ENCODE measurements at regions not wholly inside any gene's neighbourhood (a gene's known extent, or its start where the extent isn't known, plus 50 kb on each side); places are given as distances from the start of the nearest gene placed in this dataset.

- ChIA-PET POLR2A (no interaction called here), RAD21 (ENCODE audit: low non-redundant PET in 1 of 2, low total read pairs in 2 of 2, uncharacterized antibody in 2 of 2, unreplicated experiment in 2 of 2) (no interaction called here), CTCF (no interaction called here)
- no peaks in the 10 kb centered on the region for H3K27me3 ChIP-seq (ENCODE audit: insufficient read depth, low read length)
- no TSS peak for BruUV-seq (replicated peaks)
- DNase-seq (ENCODE audit: low read depth, low spot score) = no peak
- H3K4me1 ChIP-seq (ENCODE audit: control insufficient read depth in 1 of 2, insufficient read depth in 2 of 2, low read length in 2 of 2) = no peaks in the 10 kb centered on the region
- H3K36me3 ChIP-seq (ENCODE audit: control insufficient read depth in 1 of 2, insufficient read depth in 2 of 2, low read length in 2 of 2) = no peaks in the 10 kb centered on the region
- intact Hi-C loops (cut with micrococcal nuclease) = no loop called here
- no peaks in the 10 kb centered on the region for H4K20me1 ChIP-seq (ENCODE audit: insufficient read depth)
- no peak for ATAC-seq
- no peak overlapping the region for H2AFZ ChIP-seq (ENCODE audit: low read depth, low read length, poor library complexity, severe bottlenecking)
- H3K4me2 ChIP-seq (ENCODE audit: low read length) = no peak overlapping the region
- H3K9ac ChIP-seq (ENCODE audit: low read length) = no peak overlapping the region
- no peaks in the 10 kb centered on the region for H3K79me2 ChIP-seq (ENCODE audit: insufficient read depth, low read length)
- H3K27ac ChIP-seq (ENCODE audit: low read depth, low read length) = no peak overlapping the region
- no peak overlapping the region for H3K4me3 ChIP-seq (replicated peaks in 1 of 2; ENCODE audit: low read depth in 1 of 2, low read length in 2 of 2)
- TF ChIP-seq RAD21 (IDR thresholded peaks at IDR 0.05; ENCODE audit: low read depth) (no peak), SRF (IDR thresholded peaks at IDR 0.05; ENCODE audit: low read depth) (no peak), YY1 (IDR thresholded peaks at IDR 0.05; ENCODE audit: extremely low read depth, insufficient replicate concordance, low read depth, low read length) (no peak), SIN3A (IDR thresholded peaks at IDR 0.05; ENCODE audit: low read depth) (no peak), REST (IDR thresholded peaks at IDR 0.05; ENCODE audit: low read depth) (no peak), ATF3 (IDR thresholded peaks at IDR 0.05) (no peak), TCF7L2 (IDR thresholded peaks at IDR 0.05; ENCODE audit: borderline replicate concordance, extremely low read depth, insufficient read depth, insufficient read length) (no peak), EZH2phosphoT487 (IDR thresholded peaks at IDR 0.05; ENCODE audit: borderline replicate concordance) (no peak), POLR2A (IDR thresholded peaks at IDR 0.05; ENCODE audit: borderline replicate concordance, extremely low read depth, insufficient read depth, insufficient read length) (no peak), ZNF274 (IDR thresholded peaks at IDR 0.05; ENCODE audit: low read depth, low read length) (no peak), EGR1 (IDR thresholded peaks at IDR 0.05; ENCODE audit: low read depth) (no peak), CTCF (IDR thresholded peaks at IDR 0.05 in 2 of 3, conservative IDR thresholded peaks at IDR 0.05 in 1 of 3; ENCODE audit: borderline replicate concordance in 1 of 3, insufficient read depth in 1 of 3, low read depth in 2 of 3, low read length in 2 of 3) (no peak), ELF1 (IDR thresholded peaks at IDR 0.05; ENCODE audit: borderline replicate concordance, low read depth) (no peak), SP1 (IDR thresholded peaks at IDR 0.05; ENCODE audit: low read depth) (no peak), ZBTB33 (IDR thresholded peaks at IDR 0.05; ENCODE audit: extremely low read depth, insufficient replicate concordance, low read length) (no peak), POLR2AphosphoS5 (IDR thresholded peaks at IDR 0.05; ENCODE audit: low read depth, low read length) (no peak), ZFX (IDR thresholded peaks at IDR 0.05) (no peak), FOSL1 (IDR thresholded peaks at IDR 0.05; ENCODE audit: low read depth) (no peak), CBX3 (IDR thresholded peaks at IDR 0.05; ENCODE audit: low read depth) (no peak)
- TF ChIP-seq, protein P1, sequence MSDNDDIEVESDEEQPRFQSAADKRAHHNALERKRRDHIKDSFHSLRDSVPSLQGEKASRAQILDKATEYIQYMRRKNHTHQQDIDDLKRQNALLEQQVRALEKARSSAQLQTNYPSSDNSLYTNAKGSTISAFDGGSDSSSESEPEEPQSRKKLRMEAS (IDR thresholded peaks at IDR 0.05) = no peak
- peaks cover 10 to 32% of the 10 kb centered on the region in 2 experiments; a peak in 2 of 4 replicates for H3K9me3 ChIP-seq (ENCODE audit: control insufficient read depth in 1 of 2, insufficient read depth in 1 of 2, low read depth in 1 of 2, low read length in 2 of 2)
- no peaks in the 10 kb centered on the region for H3K9me2 ChIP-seq (ENCODE audit: insufficient read depth)
Observed at GRCh38 chr10:8800426-8800825, 745.9 kb downstream of the GATA3 start.

Measured in HCT116 (cell line).